Cardiac fibroblast (primary cell): ENCODE measurements at regions not wholly inside any gene's neighbourhood (a gene's known extent, or its start where the extent isn't known, plus 50 kb on each side); places are given as distances from the start of the nearest gene placed in this dataset.
A peak's percentile ranks its signal among the peaks of the same experiment; 100 is the strongest.
"Not testable (repeated sequence)": the region's sequence is repeated elsewhere in the genome, so short reads cannot be mapped to it uniquely, and the experiment has no call there.

Experiments used
- DNase-seq, 2 donors: peaks; one replicate each; pipeline versions ENCODE4 v3.0.0 to v3.0.0-alpha.2; 2010; ENCODE audit warnings: low read depth in 2 of 2
- H3K4me3 ChIP-seq, 2 donors: replicated peaks in 1 of 2; 1 replicate in 1 of 2; 2 replicates in 1 of 2; pipeline ENCODE4 v1.5.1; 2011; ENCODE audit warnings: low read depth in 2 of 2, low read length in 2 of 2, mild to moderate bottlenecking in 2 of 2, moderate library complexity in 1 of 2
- CTCF ChIP-seq: IDR thresholded peaks from one replicate; pipeline ENCODE4 v1.5.1; 2011; ENCODE audit warnings: low read depth, mild to moderate bottlenecking, low read length, inconsistent platforms

- TF ChIP-seq CTCF, result no peak
- H3K4me3 ChIP-seq, result no peak overlapping the region
- peak; percentile 32 to 33 for DNase-seq
These were observed 267.5 kb downstream of the FAT4 start for GRCh38 chr4:125582302-125582701.

DNA sequence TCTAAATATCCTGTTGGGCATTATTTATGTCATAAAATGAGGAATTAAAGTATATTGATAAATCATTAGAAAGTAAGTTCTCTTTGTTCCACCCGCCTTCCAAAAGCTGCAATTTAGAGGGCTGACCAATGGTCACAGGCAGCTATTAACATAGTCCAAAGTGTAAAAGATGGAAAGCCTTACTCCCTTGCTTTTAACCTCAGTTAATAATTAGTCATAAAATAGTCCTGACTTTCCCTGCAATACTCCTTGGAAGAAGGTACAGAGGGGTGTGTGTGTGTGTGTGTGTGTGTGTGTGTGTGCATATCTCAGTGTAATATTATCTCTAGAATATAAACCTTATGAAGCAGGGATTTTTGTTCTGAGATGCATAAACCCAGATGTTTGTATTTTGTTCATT, 275.4 kb downstream of the FAT4 start:
- H3K4me3 ChIP-seq, result no peak overlapping the region
- TF ChIP-seq CTCF, result no peak
- DNase-seq, result no peak

DNA sequence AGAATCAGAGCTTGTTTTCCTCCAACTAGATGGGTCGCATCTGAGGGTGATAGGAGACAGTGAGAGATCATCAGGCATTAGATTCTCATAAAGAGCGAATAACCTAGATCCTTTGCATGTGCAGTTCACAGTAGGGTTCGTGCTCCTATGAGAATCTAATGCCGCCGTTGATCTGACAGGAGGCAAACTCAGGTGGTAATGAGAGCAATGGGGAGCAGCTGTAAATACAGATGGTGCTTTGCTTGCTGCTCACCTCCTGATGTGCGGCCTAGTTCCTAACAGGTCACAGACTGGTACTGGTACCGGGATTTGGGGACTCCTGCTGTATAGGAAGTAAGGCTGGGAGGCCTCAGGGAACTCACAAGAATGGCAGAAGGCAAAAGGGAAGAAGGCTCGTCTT, 276.5 kb downstream of the FAT4 start:
- H3K4me3 ChIP-seq, result no peak overlapping the region
- TF ChIP-seq CTCF, result no peak
- no peak for DNase-seq

DNA sequence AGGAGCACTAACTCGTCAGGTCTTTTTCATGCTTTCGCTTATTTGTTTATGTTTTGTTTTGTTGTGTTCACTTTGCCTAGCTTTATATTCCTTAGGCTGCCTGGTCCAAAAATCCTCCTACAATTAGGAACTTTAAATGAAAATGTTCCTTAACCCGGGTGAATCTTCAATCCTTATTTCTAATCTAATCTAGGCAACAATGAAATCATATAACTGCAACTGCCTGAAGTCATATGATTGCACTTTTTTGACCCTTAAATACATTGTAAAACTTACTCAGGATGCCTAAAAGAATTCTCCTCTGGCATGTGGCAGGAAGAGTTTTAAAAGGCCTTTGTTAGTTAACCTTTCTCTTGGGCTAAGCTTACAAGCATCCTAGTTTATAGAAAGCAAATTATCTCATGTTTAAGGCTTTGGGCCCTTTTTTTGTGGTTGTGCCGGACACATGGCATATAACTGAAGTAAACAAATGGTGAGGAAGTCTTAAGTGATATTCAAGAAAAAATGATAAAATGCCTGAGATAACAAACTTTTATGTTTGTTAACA, 279.4 kb downstream of the FAT4 start:
- DNase-seq, result no peak
- H3K4me3 ChIP-seq, result no peak overlapping the region
- TF ChIP-seq CTCF, result no peak

DNA sequence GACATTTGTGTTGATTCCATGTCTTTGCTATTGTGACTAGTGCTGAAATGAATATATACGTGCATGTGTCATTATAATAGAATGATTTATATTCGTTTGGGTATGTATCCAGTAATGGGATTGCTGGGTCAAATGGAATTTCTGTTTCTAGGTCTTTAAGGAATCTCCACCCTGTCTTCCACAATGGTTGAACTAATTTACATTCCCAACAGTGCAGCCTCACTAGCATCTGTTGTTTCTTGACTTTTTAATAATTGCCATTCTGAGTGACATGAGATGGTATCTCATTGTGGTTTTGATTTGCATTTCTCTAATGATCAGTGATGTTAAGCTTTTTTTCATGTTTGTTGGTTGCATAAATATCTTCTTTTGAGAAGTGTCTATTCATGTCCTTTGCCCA, 291.2 kb downstream of the FAT4 start:
- not testable (repeated sequence) for DNase-seq, H3K4me3 ChIP-seq

GRCh38 chr4:125620066-125620860, 305.5 kb downstream of the FAT4 start:
- DNase-seq, result peak; percentile 17 to 28
- no peak for TF ChIP-seq CTCF
- no peak overlapping the region for H3K4me3 ChIP-seq

DNA sequence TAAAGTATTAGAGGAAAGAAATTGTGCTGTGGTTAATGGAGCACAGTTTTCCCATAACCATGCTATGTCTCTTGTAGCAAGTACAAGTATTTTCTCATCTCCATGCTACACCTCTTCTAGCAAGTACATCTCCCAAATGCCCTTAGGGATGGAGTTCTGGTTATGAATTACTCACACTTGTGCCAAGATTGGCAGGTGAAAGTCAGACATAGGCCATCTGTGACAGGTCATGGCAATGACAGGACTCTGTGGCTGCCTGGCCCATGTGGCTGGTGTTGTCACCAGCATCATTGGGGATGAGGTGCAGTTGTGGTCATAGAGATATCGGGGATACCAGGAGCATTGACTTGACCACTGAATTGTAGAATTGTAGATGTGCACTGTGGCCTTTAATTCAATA, 310.2 kb downstream of the FAT4 start:
- no peak for TF ChIP-seq CTCF
- DNase-seq, result no peak
- no peak overlapping the region for H3K4me3 ChIP-seq
